A673 (cell line): ENCODE measurements at regions not wholly inside any gene's neighbourhood (a gene's known extent, or its start where the extent isn't known, plus 50 kb on each side); places are given as distances from the start of the nearest gene placed in this dataset.

Experiments used
- BruUV-seq: library from RNA; stranded (reverse); fragments of 400-500 nt; replicated peaks from 2 replicates; lab custom pipeline; 2021; lab: Mats Ljungman, UMichigan
- CTCF ChIA-PET: fragments of 300-600 bp; sonication (Branson Sonifier 250); formaldehyde crosslinking; loops from one replicate; lab custom pipeline; 2022; ENCODE audit warnings: antibody characterized with exemption; lab: Charles Lee
- POLR2A ChIA-PET: fragments of 300-600 bp; sonication (Branson Sonifier 250); formaldehyde crosslinking; loops from one replicate; lab custom pipeline; 2022; ENCODE audit warnings: antibody characterized with exemption; ENCODE audit not compliant: low non-redundant PET; lab: Charles Lee
- DNase-seq: peaks from one replicate; pipeline ENCODE4 v3.0.0-alpha.2; 2015; ENCODE audit warnings: low spot score
- H3K27ac ChIP-seq: fragments of 200-600 bp; sonication (generic); 2 replicates; pipeline ENCODE4 v1.5.1; 2016; ENCODE audit warnings: mixed run types, low read depth, mild to moderate bottlenecking, mixed read lengths, antibody characterized with exemption, low read length; ENCODE audit not compliant: poor library complexity, severe bottlenecking
- H3K27me3 ChIP-seq: fragments of 200-600 bp; sonication (generic); replicated peaks from 2 replicates; pipeline ENCODE4 v1.6.1; 2017; ENCODE audit warnings: mixed run types, low read depth, mild to moderate bottlenecking, mixed read lengths, antibody characterized with exemption, low read length; ENCODE audit not compliant: insufficient read depth, poor library complexity
- H3K36me3 ChIP-seq: fragments of 200-600 bp; sonication (generic); 2 replicates; pipeline ENCODE4 v1.6.1; 2016; ENCODE audit warnings: mixed run types, mild to moderate bottlenecking, mixed read lengths, antibody characterized with exemption, low read length; ENCODE audit not compliant: insufficient read depth, poor library complexity, severe bottlenecking
- H3K4me1 ChIP-seq: fragments of 200-600 bp; sonication (generic); 2 replicates; pipeline ENCODE4 v1.6.1; 2017; ENCODE audit warnings: mixed run types, mild to moderate bottlenecking, mixed read lengths, antibody characterized with exemption, low read length; ENCODE audit not compliant: insufficient read depth, poor library complexity, severe bottlenecking
- H3K4me3 ChIP-seq: fragments of 200-600 bp; sonication (generic); 2 replicates; pipeline ENCODE4 v1.5.1; 2016; ENCODE audit warnings: low read depth, mixed run types, mild to moderate bottlenecking, mixed read lengths, low read length; ENCODE audit not compliant: poor library complexity, severe bottlenecking
- H3K9me3 ChIP-seq: fragments of 200-600 bp; sonication (generic); 2 replicates; pipeline ENCODE4 v1.6.1; 2016; ENCODE audit warnings: mixed run types, low read depth, mild to moderate bottlenecking, mixed read lengths, antibody characterized with exemption, low read length; ENCODE audit not compliant: poor library complexity, severe bottlenecking
- CTCF ChIP-seq: fragments of 300-800, 200-600 bp; sonication (generic); conservative IDR thresholded peaks from 2 replicates; pipeline ENCODE4 v1.5.1; 2017; ENCODE audit warnings: low read depth, mild to moderate bottlenecking, antibody characterized with exemption, low read length, moderate library complexity, mixed read lengths
- EZH2 ChIP-seq: fragments of 200-600 bp; sonication (generic); IDR thresholded peaks from 2 replicates; pipeline ENCODE4 v1.6.1; 2017; ENCODE audit warnings: borderline replicate concordance, low read depth, mild to moderate bottlenecking, mixed read lengths, antibody characterized with exemption, low read length; ENCODE audit not compliant: poor library complexity, severe bottlenecking
- intact Hi-C: fragments of 100-400 bp; cut with micrococcal nuclease; formaldehyde crosslinking; loops from one replicate; pipeline ENCODE4 v1.10.0; 2022; ENCODE audit not compliant: unreplicated experiment

- ChIA-PET POLR2A (no interaction called here), CTCF (no interaction called here)
- Histone ChIP-seq H3K27me3 (no peaks in the 10 kb centered on the region), H3K9me3 (no peaks in the 10 kb centered on the region), H3K4me3 (no peak overlapping the region), H3K4me1 (no peaks in the 10 kb centered on the region), H3K36me3 (no peaks in the 10 kb centered on the region), H3K27ac (no peak overlapping the region)
- no peak for TF ChIP-seq EZH2
- TF ChIP-seq CTCF: no peak
- intact Hi-C loops: no loop called here
- no TSS peak for BruUV-seq
- DNase-seq: no peak
Measured at GRCh38 chr22:48740086-48740730, 1087.5 kb downstream of the BRD1 start.

GRCh38 chr22:48739348-48740085 lies 1088.2 kb downstream of the BRD1 start:
- Histone ChIP-seq H3K4me3 (no peak overlapping the region), H3K4me1 (no peaks in the 10 kb centered on the region), H3K36me3 (no peaks in the 10 kb centered on the region), H3K27ac (no peak overlapping the region), H3K9me3 (no peaks in the 10 kb centered on the region), H3K27me3 (no peaks in the 10 kb centered on the region)
- no peak for DNase-seq
- no TSS peak for BruUV-seq
- TF ChIP-seq EZH2 (no peak), CTCF (no peak)
- intact Hi-C loops: no loop called here
- CTCF ChIA-PET: no interaction called here
- POLR2A ChIA-PET: no interaction called here

GRCh38 chr22:48738204-48738980 lies 1089.3 kb downstream of the BRD1 start:
- ChIA-PET CTCF (no interaction called here), POLR2A (no interaction called here)
- Histone ChIP-seq H3K36me3 (no peaks in the 10 kb centered on the region), H3K4me3 (no peak overlapping the region), H3K27me3 (no peaks in the 10 kb centered on the region), H3K27ac (no peak overlapping the region), H3K9me3 (no peaks in the 10 kb centered on the region), H3K4me1 (no peaks in the 10 kb centered on the region)
- BruUV-seq: no TSS peak
- intact Hi-C loops: no loop called here
- TF ChIP-seq CTCF (no peak), EZH2 (no peak)
- no peak for DNase-seq
